ENCODE measurements at regions not wholly inside any gene's neighbourhood (a gene's known extent, or its start where the extent isn't known, plus 50 kb on each side); places are given as distances from the start of the nearest gene placed in this dataset.
"Not testable (repeated sequence)": the region's sequence is repeated elsewhere in the genome, so short reads cannot be mapped to it uniquely, and the experiment has no call there.

DNA sequence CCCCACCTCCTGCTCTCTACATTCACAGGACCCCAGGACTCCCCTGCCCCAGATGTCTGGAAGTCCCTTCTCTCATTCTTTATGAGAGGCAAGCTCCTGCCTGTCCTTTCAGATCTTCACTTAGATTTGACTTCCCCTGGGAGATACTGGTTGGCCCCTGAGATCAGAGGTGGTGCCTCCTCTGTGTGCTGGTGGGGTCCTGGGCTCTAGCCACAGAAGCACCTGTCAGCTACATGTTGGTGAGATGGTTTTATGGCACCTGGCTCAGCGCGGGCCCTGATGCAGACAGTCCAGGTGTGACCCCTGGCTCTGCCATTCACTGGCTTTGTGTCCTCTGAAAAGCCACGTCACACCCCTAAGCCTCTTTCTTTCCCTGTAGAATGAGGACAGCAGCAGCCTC is 369.6 kb upstream of the ID2 start:
- DNase-seq (ENCODE audit: low read depth): no peak

DNA sequence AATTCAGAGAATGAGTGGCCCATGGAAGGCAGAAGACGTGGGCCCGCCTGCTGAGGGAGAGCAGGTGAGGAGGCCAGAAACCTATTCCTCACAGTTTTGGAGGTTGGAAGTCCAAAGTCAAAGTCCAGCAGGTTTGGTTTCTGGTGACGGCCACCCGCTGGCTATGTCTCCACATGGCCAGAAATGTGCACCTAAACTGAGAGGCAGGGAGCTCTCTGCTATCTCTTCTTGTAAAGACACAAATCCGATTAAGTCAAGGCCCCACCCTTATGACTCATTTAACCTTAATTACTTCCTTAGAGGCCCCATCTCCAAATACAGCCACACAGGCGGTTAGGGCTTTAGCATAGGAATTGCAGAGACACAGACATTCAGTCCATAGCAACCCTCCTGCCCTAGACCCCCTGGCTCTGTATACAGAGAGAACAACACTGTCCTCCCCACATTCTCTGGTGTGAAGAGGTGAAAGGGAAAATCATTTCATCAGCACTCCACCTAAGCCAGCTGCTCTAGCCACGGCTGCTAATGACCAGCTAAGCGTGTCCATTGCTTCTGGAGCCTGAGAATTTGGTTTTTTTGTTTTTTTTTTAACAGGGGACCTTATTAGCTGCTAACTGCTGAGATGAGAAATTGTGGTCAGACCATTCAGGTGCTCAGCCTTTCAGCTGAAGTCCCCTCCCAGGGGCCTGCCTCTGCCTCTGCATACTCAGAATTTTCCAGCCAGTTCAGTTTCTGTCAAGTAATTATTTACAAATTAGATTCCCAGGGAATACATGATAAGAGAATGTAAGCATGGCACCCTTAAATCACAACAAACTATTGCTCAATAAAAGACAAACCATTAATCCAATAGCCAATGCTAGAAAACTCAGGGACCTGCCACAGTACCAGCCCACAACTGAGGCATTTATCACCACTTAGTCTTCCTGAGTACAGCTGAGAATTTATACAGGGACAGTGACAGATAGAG is 368.7 kb upstream of the ID2 start:
- peak; percentile 18 for DNase-seq (ENCODE audit: low read depth)

DNA sequence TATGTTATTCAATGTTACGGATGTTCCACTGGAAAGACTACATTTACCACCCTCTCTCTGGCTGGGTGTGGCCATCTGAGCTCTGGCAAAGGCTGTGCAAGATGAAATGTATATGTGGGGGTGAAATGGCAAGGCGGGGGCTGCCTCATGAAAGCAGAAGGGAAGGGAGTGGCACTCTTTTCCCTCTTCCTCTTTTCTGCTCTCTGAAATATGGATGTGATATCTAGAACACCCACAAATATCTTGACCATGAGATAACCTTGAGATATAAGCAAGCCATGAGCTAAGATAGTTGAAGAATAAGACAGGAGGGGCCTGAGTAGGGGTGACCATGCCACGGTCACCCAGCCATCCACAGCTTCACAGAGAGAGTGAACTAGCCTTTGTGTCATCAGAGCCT is 367.8 kb upstream of the ID2 start:
- DNase-seq (ENCODE audit: low read depth): no peak

DNA sequence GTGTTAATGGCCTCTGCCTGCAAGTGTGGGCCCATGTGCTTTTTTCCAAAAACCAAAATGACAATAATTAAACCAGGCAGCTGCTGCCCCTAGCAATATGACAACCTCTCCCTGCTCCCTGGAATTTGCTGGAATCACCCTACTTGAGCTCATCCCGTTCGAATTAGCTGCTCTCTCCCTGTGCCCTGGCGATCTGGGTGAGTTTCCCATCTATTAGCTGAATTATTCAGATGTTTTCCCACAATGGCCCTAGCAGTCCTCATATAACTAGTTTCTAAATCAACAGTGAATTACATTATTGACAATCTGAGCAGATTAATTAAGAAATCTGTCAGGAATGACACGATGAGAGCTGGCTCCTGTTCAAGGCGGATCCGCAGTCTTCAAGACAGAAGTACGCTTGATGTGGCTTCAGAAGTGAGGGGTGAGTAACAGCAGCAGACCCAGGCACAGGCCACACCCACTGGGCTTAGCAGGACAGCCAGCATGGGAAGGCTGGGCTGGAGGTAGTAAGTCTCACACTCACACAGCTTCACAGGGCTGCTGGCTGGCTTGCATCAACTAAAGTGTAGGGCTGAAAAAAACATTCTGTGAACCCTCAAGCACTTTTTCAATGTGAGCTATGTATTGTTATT is 366.2 kb upstream of the ID2 start:
- no peak for DNase-seq (ENCODE audit: low read depth)

DNA sequence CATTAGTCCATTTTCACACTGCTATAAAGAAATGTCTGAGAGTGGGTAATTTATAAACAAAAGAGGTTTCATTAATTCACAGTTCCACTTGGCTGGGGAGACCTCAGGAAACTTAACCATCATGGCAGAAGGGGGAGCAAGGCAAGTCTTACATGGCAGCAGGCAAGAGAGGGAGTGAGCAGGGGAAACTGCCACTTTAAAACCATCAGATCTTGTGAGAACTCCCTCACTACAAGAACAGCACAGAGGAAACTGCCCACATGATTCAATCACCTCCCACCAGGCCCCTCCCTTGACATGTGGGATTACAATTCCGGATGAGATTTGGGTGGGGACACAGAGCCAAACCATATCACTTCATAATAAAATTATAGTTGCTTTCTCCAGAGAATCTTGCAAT is 365.5 kb upstream of the ID2 start:
- no peak for DNase-seq (ENCODE audit: low read depth)

DNA sequence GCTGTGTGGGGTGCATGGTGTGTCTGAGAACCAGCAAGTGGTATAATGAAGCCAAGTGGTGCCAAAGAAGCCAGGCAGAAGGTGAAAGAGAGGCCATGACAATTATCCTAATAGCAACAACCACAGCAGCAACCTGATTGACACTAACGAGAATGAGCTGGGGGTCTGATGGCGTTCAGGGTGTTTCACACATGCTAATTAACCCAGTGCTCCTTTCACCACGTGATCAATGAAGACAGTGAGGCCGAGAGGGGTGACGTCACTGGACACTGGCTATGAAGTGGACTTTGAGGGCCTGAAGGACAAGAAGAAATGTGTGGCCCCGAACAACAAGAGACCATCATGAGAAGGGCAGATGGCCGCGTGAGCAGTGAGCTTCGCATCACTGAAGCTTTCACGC is 364.4 kb upstream of the ID2 start:
- DNase-seq (ENCODE audit: low read depth): no peak

DNA sequence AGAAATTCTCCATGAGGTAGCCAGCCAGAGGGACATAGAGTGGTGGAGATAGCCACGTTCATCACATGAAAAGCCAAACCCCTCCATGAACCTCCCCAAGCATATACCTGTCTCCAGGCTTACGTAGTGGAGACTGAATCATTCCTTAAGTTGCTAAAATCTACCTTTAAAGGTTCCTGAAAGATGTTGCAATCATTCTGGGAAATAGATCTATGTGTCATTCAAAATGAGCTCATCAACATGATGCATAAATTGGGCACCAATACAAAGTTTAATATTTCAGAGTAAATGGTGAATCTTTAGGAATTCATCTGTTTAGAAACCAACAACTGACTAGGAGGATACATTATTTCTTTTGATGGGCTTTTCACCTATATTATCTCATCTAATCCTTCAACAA is 362.6 kb upstream of the ID2 start:
- no peak for DNase-seq (ENCODE audit: low read depth)

DNA sequence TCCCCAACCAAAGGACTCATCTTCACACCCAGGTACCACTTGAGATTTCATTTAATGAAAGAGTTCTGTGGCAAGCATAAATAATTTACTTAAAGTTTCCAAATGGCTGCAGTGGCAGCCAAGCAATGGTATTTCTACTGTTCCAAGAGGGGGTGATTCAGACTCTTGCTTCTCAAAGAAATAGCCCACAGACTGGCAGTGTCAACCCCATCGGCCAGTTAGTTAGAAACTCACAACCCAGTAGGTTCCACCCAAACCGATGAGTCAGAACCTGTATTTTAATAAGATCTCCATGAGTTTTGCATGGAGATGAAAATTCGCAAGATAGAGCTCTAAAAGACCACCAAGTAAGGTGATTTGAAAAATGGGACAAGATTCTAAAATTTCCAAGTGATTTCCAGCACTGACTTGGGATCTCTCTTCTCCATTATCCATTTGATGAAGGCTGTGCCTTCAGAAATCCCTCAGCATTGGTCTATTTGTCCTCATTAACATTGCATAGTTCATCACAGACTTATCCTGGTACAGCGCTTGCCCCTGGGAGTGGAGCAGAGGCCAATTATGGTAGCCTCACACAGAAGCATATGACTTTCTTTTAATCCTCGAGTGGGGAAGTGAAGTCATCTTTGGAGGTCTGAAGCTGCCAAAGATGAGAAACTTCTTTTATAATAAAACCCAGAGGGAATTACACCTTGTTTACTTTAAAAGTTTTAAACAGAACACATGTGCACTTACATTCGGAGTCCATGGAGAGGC is 361.4 kb upstream of the ID2 start:
- DNase-seq (ENCODE audit: low read depth): no peak

DNA sequence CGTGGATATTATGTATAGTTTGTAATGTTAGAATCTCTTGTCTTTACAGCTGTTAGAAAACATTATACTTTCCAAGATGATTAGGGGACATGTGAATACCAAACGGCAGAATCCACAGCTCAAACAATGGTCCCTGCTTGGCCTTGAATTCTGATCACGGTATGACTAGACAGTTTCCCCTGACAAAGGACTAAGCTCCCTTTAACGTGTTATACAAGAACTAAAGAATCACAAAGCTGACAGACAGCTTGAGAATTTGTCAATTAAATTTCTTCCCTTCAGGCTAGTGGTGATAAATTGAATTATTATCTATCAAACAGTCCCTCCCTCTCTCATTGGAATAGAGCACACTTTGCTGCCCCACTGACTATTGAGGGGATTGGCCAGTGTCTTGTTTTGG is 359.2 kb upstream of the ID2 start:
- no peak for DNase-seq (ENCODE audit: low read depth)

DNA sequence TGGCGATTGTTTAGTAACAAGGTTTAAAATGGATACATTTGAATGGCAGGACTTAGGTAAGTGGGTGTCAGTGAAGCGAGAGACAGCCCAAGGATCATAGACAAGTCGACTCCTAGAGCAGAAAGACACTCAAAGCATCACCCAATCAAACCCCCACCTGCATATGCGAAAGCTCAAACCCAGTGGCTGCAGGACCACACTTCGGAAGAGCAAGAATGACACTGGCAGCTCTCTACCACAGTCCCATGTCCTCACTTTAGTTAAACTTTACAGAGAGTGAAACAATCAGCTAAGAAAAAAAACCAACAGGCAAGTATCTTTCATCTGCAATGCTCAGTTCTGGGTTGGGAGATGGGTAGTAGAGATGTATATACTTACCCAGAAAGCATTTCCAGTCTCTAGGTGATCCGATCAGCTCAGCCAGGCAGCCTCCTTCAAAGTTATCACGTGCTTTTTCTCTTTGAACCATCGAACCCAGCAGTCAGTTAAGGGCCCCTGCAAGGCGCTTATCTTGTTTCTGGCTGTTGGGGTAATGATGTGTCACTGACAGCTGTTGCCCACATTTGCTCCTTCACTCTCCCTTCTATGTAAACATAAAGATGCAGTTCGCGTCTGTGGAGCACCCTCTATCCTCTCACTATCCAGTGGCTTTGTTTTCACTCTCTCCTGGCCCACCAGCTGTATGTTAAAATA is 357.5 kb upstream of the ID2 start:
- DNase-seq (ENCODE audit: low read depth): no peak

DNA sequence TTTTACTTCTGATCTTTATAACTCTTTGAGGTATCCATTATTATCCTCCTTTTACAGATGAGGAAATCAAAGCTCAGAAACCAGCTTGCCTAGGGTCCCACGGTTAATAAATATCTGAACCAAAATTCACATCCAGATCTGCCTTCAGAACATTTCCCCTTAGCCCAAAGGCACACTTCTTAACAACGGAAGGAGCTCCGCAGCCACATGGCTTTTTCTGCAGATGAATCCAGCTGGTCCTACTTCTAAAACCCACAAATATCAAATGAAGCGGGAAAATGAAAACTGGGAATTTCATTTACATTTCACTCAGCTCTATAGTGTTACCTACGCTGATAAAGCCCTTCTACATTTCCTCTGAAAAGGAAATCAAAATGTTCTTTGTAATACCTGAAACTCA is 357.0 kb upstream of the ID2 start:
- no peak for DNase-seq (ENCODE audit: low read depth)

DNA sequence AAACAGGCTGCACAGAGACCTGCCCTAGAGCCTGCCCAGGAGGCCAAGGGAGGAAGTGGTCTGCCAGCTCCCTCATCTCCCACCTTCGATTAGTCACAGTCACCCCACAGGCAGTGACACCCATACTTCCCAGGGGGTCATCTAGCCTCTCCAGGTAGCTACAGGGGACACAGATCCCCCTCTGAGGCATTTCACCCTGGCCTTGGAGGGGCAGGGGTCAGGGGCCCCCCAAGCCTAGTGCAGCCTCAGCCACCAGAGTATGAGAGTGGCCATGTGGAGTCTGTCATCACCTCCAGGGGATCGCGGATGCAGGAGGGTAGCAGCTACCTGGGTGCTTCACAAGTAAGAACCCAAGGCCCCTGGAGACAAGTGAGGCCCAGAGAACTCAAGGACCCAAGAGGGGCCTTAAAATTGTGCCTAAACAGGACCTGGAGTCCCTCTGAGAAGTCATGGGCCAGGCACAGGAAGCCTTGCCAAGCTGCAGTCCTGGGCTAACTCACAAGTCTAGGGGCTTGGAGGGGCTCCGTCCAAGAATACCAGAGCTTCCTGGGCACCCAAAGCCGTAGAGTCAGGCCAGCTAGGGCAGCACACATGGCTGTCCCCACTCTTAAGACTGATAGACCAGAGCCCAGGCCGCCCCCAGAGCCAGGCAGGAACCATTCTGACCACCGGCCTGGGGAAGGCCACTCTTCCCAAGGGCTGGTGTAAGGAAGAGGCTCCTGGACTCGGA is 354.3 kb upstream of the ID2 start:
- no peak for DNase-seq (ENCODE audit: low read depth)

DNA sequence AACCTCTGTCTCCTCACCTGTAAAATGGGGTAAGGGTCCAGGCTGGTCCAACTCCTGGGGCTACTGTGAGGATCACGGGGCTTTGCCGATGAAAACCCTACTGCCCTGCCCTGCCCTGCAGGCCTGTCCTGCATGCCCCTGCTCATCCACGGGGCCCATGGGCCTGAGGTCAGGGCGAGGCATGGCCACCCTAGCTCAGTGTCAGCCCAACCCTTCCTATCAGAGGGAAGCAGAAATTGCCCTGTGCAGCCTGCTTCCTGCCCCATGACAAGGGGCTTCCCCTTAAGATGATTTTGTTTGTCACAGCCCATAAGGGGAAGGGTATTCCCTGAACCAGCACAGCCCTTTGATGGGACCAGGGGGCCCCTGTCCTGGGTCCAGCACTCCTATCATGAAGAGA is 353.6 kb upstream of the ID2 start:
- no peak for DNase-seq (ENCODE audit: low read depth)

DNA sequence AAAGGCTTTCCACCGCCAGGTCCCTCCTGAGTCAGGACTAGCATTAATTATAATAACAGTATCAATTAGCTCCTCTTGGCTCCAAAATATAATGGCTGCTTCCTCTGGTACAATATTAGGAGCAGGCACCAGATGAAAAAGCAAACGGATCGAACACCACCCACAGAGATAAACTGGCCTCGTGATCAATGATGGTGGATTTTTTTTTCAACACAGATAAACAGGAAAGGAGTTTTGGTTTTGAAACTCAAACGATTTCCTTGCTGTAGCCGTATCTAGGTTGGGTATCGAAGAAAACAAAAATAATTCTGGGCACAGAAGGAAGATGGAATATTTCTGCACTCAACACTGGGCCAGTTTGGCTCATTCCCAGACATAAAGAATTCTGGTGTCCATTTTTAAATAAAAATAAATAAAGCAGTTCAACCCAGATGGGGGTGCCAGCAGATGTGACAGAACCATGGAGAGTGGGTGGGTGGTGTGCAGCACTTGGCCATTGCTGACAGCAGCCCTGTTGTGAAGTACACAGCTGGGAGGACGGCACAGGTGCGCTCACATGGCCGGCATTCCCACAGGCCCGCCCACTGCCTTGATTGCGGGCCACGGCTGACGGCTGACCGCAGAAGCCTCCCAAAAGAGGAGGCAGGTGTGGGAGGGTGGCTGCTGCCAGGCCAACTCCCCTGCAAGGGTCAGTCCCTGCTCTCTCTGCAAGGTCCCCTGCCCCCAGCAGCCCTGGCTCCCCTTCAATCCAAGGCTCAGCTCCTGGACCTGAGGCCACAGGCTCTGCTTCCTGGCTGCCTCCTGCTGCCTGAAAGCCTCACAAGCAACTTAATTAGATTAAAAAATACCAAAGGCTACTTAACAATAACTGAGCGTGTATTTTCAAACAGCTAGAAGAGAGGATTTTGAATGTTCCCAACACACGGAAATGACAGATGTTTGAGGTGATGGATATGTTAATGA is 351.9 kb upstream of the ID2 start:
- DNase-seq (ENCODE audit: low read depth): no peak

DNA sequence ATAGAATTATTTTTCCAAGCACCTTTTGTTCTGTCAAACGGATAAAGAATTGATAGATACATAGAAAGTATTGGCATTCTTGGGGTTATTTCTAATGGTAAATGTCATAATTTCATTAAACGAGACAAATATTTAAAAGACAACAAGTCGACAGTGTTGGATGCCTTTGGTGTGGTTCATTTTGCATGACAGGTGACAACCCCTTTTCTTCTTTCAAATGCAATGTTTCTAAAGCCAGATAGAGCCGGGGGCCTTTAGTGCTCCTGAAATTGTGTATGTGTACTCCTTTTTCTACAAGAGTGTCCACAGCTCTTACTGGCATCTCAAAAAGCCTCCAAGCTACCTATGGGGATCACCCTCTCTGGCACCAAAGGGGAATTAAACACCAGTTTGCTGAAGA is 350.8 kb upstream of the ID2 start:
- DNase-seq (ENCODE audit: low read depth): no peak

DNA sequence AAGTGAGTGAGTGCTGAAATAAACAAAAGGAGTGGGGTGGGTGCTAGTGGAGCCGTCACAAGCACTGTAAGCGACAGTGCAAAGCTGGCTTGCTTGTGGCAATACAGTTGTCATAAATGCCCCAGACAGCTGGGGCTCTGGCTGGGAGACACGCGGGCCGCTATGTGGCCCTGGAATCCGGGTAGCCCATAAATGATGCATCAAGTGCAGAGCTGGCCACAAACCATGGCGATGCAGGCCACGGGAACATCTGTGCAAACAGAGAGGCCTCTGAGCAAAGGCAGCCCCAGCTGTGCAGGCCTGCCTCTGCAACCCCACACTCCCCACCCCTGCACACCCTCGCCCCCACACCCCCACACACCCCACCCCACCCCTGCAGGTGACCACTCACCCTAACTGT is 349.2 kb upstream of the ID2 start:
- no peak for DNase-seq (ENCODE audit: low read depth)

DNA sequence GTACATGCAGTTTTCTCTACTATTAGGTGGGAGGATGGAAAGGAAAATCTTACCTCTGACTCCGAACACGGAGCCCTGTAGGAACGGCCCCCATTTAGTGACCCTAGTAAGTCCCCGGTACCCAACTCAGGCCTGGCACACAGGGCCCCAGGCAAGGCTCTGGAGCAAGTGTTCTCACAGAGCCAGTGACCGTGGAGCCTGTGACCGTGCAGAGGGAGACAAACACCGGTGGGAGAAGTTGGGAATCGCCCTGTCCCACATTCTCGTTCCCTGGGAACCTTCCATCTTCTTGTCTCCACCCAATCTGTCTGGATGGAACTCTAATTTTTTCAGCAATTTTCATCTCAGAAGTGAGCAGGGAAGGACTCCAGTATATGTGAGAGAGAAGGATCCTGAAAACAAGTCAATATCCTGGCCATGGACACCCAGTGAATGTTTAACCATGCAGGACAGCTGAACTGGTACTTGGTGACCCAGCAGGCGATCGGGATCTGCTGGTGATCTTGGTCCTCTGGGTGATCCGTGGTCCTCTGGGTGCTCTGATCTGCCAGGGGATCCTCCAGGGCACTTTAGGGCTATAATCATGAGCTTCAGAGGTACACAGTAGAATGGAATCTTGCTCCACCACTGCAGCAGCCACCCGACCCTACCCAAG is 348.6 kb upstream of the ID2 start:
- DNase-seq (ENCODE audit: low read depth): no peak

DNA sequence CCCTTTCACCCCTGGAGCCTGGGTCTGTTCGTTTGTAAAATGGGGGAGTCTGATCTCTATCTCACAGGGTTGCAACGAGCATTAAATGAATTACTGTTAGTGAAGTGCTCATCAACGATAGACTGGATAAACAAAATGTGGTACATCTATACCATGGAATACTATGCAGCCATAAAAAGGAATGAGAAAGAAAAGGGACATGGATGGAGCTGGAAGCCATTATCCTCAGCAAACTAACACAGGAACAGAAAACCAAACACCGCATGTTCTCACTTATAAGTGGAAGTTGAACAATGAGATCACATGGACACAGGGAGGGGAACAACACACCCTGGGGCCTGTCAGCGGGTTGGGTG is 348.0 kb upstream of the ID2 start:
- not testable (repeated sequence) for DNase-seq (ENCODE audit: low read depth)

DNA sequence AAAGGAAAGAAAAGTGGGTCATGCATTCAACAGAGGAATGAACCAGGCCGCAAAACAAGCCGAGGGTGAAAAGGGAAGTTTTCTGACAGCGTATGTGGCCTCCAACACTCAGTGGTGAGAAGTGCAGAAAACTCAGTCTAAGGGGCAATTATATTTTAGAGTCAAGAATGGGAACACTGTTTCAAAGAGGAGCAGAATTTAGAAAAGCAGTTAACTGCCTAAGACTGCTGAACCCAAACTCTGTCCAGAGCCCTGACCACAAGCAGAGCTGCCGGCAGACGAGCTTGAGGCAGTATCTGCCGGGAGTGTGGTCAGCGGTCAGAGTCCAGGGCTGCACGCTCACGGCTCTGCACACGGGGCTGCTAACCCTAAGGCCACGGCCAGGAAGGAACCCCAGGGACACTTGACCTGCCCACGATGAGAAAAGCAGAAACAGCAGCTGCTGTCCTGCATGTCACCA is 347.0 kb upstream of the ID2 start:
- DNase-seq (ENCODE audit: low read depth): no peak

DNA sequence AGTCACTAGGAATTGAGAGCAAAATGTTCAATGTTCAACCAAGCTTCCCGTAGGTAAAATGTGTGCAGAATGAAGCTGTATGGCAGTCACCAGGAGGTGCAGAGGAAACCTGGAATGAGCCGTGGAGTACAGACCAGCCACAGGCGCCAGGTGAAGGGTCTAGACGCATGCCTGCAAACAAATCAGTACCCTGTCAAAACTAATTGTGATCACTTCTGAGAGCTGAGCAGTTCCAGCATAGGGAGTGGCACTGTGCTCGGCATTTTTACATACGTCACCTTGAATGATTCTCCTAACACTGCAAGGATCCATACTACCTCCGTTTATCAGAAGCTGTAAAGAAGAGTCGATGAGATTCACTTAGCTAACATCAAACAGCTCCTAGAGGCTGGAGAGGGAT is 346.1 kb upstream of the ID2 start:
- DNase-seq (ENCODE audit: low read depth): no peak

Data from ELR (cell line).